HG03175 (cell line): ENCODE measurements at regions not wholly inside any gene's neighbourhood (a gene's known extent, or its start where the extent isn't known, plus 50 kb on each side); places are given as distances from the start of the nearest gene placed in this dataset.

Source experiments
- ATAC-seq: cut with Tn5 transposase; IDR thresholded peaks from one replicate; pipeline ENCODE4 v1.9.1; 2021; ENCODE audit warnings: mild to moderate bottlenecking, moderate library complexity; ENCODE audit not compliant: unreplicated experiment

DNA sequence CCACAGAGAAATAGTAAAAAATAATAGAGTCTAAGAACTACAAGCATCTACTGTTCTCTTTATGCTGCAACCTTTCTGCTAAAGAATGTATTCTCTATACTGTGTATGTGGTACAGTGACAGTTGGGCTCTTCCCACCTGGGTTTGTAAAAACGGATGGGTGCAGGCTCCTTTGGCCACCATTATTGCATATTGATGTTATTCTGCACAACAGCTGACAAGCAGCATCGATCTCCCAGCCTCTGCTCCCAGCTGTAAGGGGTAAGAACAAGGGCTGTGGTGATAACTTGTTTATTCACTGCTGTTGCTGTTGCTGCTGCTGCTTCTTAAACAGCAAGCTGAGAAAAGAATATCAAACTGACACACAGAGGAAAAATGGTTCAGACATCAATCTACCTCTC is 56.1 kb downstream of the KCNRG start:
- ATAC-seq: no peak

DNA sequence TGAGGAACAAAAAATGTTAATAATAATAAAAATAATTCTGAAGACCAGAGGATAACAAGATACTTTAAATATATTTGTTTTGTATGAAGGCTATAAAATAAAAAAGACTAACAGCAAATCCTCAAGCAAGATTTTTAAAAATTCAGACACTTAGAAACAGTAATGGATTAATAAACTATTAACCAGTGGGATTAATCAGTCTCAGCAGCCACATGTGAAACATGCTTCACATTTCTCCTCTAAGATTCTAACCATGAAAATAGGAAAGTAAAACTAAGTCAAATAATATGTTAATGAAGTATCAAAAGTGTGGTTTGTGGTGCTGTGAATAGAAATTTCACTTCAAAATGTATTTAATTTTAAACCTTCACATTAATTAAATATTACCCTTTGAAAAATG is 57.4 kb downstream of the KCNRG start:
- no peak for ATAC-seq

DNA sequence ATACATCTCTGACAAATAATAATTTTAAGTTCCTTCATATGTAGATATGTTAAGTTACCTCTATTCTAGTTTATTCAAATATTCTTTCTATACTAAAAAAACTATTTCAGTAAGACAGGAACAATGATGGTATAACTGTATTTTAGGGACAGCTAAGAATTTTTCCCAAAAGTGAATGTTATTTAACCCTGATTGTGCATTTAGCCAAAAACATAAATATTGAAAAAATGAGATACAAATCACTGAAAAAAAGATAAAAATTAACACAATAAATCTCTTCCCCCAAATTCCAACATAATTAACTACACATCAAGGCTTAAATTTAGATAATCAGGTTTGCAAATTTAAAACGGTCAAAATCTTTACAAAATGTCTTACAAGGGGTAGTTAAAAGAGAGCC is 58.1 kb downstream of the KCNRG start:
- no peak for ATAC-seq

- no peak for ATAC-seq
Measured at GRCh38 chr13:50074843-50075242, 59.6 kb downstream of the KCNRG start.

- no peak for ATAC-seq
Measured at GRCh38 chr13:50075619-50076097, 60.4 kb downstream of the KCNRG start.

DNA sequence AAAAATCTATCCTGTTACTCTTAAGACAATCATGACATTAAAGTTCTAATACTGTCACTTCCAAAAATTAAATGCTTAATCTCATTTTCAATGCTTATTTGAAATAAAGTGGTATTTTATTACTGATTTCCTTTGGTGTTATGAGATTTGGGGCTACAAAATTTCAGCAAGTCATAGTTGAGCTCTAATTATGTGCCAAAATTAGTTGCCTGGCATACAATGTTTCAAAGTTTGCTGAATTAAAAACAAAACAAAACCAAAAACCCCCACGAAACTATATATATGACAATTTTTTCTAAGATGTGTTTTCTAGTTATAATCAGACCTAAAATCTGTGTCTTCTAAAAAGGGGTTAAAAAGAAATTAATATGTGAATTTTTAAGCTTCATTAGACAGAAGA is 62.2 kb downstream of the KCNRG start:
- ATAC-seq: no peak

- no peak for ATAC-seq
Measured at GRCh38 chr13:50078231-50078894, 63.1 kb downstream of the KCNRG start.

DNA sequence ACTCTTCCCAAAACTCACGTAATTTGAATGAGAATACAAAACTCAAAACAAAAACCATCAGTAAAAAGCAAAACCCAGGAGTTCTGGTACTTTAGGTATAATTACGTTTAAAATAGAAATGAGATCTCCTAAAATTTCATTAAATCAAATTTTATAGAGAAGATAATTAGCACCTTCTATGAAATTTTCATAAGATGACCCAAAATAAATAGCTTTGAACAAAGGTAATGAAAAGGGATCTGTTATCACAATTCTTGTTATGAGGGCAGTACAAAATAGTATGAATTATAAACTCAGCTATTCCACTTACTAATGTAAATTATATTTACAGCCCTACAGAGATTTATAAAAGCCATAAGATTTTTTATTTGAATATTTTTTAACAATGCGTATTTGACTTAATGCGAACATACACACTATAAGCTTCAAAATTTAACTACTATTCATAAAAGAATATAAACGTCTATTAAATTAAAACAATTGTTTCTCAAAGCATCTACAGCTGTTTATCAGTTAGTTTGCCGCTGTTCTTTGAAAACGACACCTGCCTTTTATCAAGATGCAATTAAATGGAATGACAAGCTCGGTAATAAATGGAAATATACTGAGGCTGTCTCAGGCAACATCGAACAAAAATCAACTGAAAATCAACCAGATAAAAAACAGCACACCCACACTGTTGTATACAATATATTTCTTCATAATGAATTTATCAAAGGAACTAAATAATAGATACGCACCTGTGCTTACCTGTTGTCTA is 63.8 kb downstream of the KCNRG start:
- ATAC-seq: no peak

- ATAC-seq: no peak
Measured at GRCh38 chr13:50079655-50080202, 64.5 kb downstream of the KCNRG start.

GRCh38 chr13:50080203-50080910 is 65.1 kb downstream of the KCNRG start:
- ATAC-seq: no peak

GRCh38 chr13:50080911-50081678 is 65.9 kb downstream of the KCNRG start:
- ATAC-seq: peak; percentile 0

- ATAC-seq: peak; percentile 68
Measured at GRCh38 chr13:50081679-50082425, 66.6 kb downstream of the KCNRG start.

GRCh38 chr13:50082426-50083281 is 67.4 kb downstream of the KCNRG start:
- ATAC-seq: peak; percentile 72

DNA sequence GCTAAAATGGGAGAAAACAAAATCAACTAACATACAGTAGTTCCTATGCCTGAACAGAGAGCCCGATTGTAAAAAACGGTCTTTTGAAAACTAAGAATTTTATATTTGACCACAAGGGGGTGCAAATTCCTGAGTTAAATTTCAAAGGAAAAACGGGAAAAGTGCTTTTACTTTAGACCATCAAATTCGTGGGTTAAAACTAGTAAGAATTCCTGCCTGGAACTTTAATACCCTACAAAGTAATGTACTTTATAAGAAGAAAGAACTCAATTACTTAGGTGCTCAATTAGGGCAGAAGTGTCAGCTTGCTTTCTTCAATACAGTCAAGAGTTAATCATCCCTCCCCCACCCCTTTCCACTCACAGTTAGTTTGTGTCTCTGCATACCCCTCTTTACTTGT is 69.8 kb downstream of the KCNRG start:
- ATAC-seq: no peak

DNA sequence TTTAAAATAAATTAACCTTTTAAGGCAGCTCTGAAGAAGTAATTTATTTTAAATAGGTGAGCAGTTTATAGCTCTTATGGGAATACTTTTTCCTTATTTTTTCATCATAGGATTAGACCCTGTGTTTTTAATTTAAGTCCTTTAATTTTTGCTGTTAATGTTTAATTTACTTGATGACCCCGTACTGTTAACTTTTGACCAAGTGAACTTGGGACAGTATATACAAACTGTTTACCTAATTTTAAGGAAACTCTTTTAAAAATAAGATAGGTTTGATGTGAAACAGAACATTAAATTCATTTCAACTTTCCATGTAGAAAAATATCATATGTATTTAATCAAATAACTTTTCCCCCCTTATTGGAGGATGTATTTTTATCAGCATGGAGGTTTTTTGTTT is 74.4 kb downstream of the KCNRG start:
- no peak for ATAC-seq

GRCh38 chr13:50090211-50090610 is 75.0 kb downstream of the KCNRG start:
- ATAC-seq: no peak

GRCh38 chr13:50094615-50095293 is 79.5 kb downstream of the KCNRG start:
- no peak for ATAC-seq

DNA sequence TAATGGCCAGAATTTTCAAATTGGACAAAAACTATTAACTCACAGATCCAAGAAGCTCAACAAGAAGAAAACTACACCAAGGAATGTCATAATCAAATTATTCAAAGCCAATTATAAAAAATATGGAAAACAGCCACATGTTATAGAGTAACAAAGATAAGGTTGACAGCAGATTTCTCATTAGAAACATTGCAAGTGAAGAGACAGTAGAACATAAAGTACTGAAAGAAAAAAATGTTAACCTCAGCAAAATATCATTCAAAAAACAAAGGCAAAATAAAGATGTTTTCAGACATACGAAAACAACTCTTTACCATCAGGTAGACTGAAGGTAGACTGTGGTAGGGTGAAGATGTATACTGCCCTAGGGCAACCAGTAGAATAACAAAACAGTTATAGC is 83.4 kb downstream of the KCNRG start:
- no peak for ATAC-seq

- no peak for ATAC-seq
Measured at GRCh38 chr13:50099473-50099872, 84.2 kb downstream of the KCNRG start.
